Activated naive CD4-positive, alpha-beta T cell treated with anti-CD3 and anti-CD28 coated beads, Interleukin-2, amount 50 U/mL, for 24 hours (primary cell): ENCODE measurements at regions not wholly inside any gene's neighbourhood (a gene's known extent, or its start where the extent isn't known, plus 50 kb on each side); places are given as distances from the start of the nearest gene placed in this dataset.

Experiments
- H3K27ac Mint-ChIP-seq: one replicate; pipeline ENCODE4 v1.8.0; 2021; ENCODE audit warnings: mild to moderate bottlenecking, mixed read lengths
- H3K27me3 Mint-ChIP-seq: one replicate; pipeline ENCODE4 v1.8.0; 2021; ENCODE audit warnings: mixed read lengths
- H3K36me3 Mint-ChIP-seq: one replicate; pipeline ENCODE4 v1.8.0; 2021; ENCODE audit warnings: mixed read lengths
- H3K4me1 Mint-ChIP-seq: one replicate; pipeline ENCODE4 v1.8.0; 2021; ENCODE audit warnings: mixed read lengths
- H3K4me3 Mint-ChIP-seq: one replicate; pipeline ENCODE4 v1.8.0; 2021; ENCODE audit warnings: mild to moderate bottlenecking, mixed read lengths
- H3K9me3 Mint-ChIP-seq: one replicate; pipeline ENCODE4 v1.8.0; 2021; ENCODE audit warnings: mixed read lengths

- H3K36me3 Mint-ChIP-seq, result no peaks in the 10 kb centered on the region
- no peak overlapping the region for H3K27ac Mint-ChIP-seq
- no peak overlapping the region for H3K4me3 Mint-ChIP-seq
- no peaks in the 10 kb centered on the region for H3K27me3 Mint-ChIP-seq
- H3K9me3 Mint-ChIP-seq, result peaks cover 5% of the 10 kb centered on the region
- H3K4me1 Mint-ChIP-seq, result no peaks in the 10 kb centered on the region
Observed at GRCh38 chr4:175215208-175215607, 297.1 kb downstream of the ADAM29 start.

- Mint-ChIP-seq H3K36me3 (no peaks in the 10 kb centered on the region), H3K27ac (no peak overlapping the region), H3K27me3 (no peaks in the 10 kb centered on the region), H3K4me3 (no peak overlapping the region), H3K4me1 (no peaks in the 10 kb centered on the region), H3K9me3 (peaks cover 5% of the 10 kb centered on the region)
Observed at GRCh38 chr4:175215657-175216056, 297.5 kb downstream of the ADAM29 start.

- H3K27me3 Mint-ChIP-seq, result no peaks in the 10 kb centered on the region
- no peak overlapping the region for H3K27ac Mint-ChIP-seq
- no peak overlapping the region for H3K4me3 Mint-ChIP-seq
- no peaks in the 10 kb centered on the region for H3K4me1 Mint-ChIP-seq
- H3K9me3 Mint-ChIP-seq, result peaks cover 5% of the 10 kb centered on the region
- no peaks in the 10 kb centered on the region for H3K36me3 Mint-ChIP-seq
Observed at GRCh38 chr4:175229154-175229553, 311.0 kb downstream of the ADAM29 start.

- Mint-ChIP-seq H3K4me1 (no peaks in the 10 kb centered on the region), H3K9me3 (peaks cover 5% of the 10 kb centered on the region), H3K27me3 (no peaks in the 10 kb centered on the region), H3K4me3 (no peak overlapping the region), H3K27ac (no peak overlapping the region), H3K36me3 (no peaks in the 10 kb centered on the region)
Observed at GRCh38 chr4:175234162-175234561, 316.0 kb downstream of the ADAM29 start.

- Mint-ChIP-seq H3K27ac (no peak overlapping the region), H3K27me3 (no peaks in the 10 kb centered on the region), H3K4me3 (no peak overlapping the region), H3K9me3 (no peaks in the 10 kb centered on the region), H3K36me3 (no peaks in the 10 kb centered on the region), H3K4me1 (no peaks in the 10 kb centered on the region)
Observed at GRCh38 chr4:175238827-175239517, 320.8 kb downstream of the ADAM29 start.

GRCh38 chr4:175246941-175247340, 328.8 kb downstream of the ADAM29 start:
- Mint-ChIP-seq H3K9me3 (peaks cover 10% of the 10 kb centered on the region), H3K36me3 (no peaks in the 10 kb centered on the region), H3K4me3 (no peak overlapping the region), H3K27me3 (no peaks in the 10 kb centered on the region), H3K27ac (no peak overlapping the region), H3K4me1 (no peaks in the 10 kb centered on the region)

- H3K36me3 Mint-ChIP-seq, result no peaks in the 10 kb centered on the region
- H3K9me3 Mint-ChIP-seq, result no peaks in the 10 kb centered on the region
- no peaks in the 10 kb centered on the region for H3K4me1 Mint-ChIP-seq
- no peaks in the 10 kb centered on the region for H3K27me3 Mint-ChIP-seq
- no peak overlapping the region for H3K4me3 Mint-ChIP-seq
- H3K27ac Mint-ChIP-seq, result no peak overlapping the region
Observed at GRCh38 chr4:175252642-175253041, 334.5 kb downstream of the ADAM29 start.

GRCh38 chr4:175253184-175253902, 335.2 kb downstream of the ADAM29 start:
- no peak overlapping the region for H3K27ac Mint-ChIP-seq

GRCh38 chr4:175263537-175263936, 345.4 kb downstream of the ADAM29 start:
- no peak overlapping the region for H3K4me3 Mint-ChIP-seq
- no peaks in the 10 kb centered on the region for H3K36me3 Mint-ChIP-seq
- no peak overlapping the region for H3K27ac Mint-ChIP-seq
- H3K9me3 Mint-ChIP-seq, result no peaks in the 10 kb centered on the region
- H3K4me1 Mint-ChIP-seq, result no peaks in the 10 kb centered on the region
- H3K27me3 Mint-ChIP-seq, result no peaks in the 10 kb centered on the region

More at GRCh38 chr4:175253184-175253902, 335.2 kb downstream of the ADAM29 start:
- H3K4me3 Mint-ChIP-seq, result no peak overlapping the region
- no peaks in the 10 kb centered on the region for H3K9me3 Mint-ChIP-seq
- no peaks in the 10 kb centered on the region for H3K4me1 Mint-ChIP-seq
- H3K27me3 Mint-ChIP-seq, result no peaks in the 10 kb centered on the region
- no peaks in the 10 kb centered on the region for H3K36me3 Mint-ChIP-seq

GRCh38 chr4:175271010-175271630, 353.0 kb downstream of the ADAM29 start:
- Mint-ChIP-seq H3K27me3 (no peaks in the 10 kb centered on the region), H3K36me3 (no peaks in the 10 kb centered on the region), H3K9me3 (peaks cover 3% of the 10 kb centered on the region), H3K4me1 (no peaks in the 10 kb centered on the region), H3K4me3 (no peak overlapping the region), H3K27ac (no peak overlapping the region)

- peaks cover 3% of the 10 kb centered on the region for H3K9me3 Mint-ChIP-seq
- H3K27me3 Mint-ChIP-seq, result no peaks in the 10 kb centered on the region
- no peak overlapping the region for H3K27ac Mint-ChIP-seq
- no peak overlapping the region for H3K4me3 Mint-ChIP-seq
- no peaks in the 10 kb centered on the region for H3K4me1 Mint-ChIP-seq
- H3K36me3 Mint-ChIP-seq, result no peaks in the 10 kb centered on the region
Observed at GRCh38 chr4:175273995-175274753, 356.0 kb downstream of the ADAM29 start.

GRCh38 chr4:175277816-175278215, 359.7 kb downstream of the ADAM29 start:
- no peaks in the 10 kb centered on the region for H3K9me3 Mint-ChIP-seq
- no peaks in the 10 kb centered on the region for H3K27me3 Mint-ChIP-seq
- no peaks in the 10 kb centered on the region for H3K36me3 Mint-ChIP-seq

GRCh38 chr4:175280153-175280552, 362.0 kb downstream of the ADAM29 start:
- H3K4me3 Mint-ChIP-seq, result no peak overlapping the region
- H3K9me3 Mint-ChIP-seq, result peaks cover 6% of the 10 kb centered on the region
- no peaks in the 10 kb centered on the region for H3K27me3 Mint-ChIP-seq
- H3K4me1 Mint-ChIP-seq, result no peaks in the 10 kb centered on the region
- no peak overlapping the region for H3K27ac Mint-ChIP-seq
- H3K36me3 Mint-ChIP-seq, result no peaks in the 10 kb centered on the region

More at GRCh38 chr4:175277816-175278215, 359.7 kb downstream of the ADAM29 start:
- H3K27ac Mint-ChIP-seq, result no peak overlapping the region
- no peak overlapping the region for H3K4me3 Mint-ChIP-seq
- H3K4me1 Mint-ChIP-seq, result no peaks in the 10 kb centered on the region

GRCh38 chr4:175281894-175282293, 363.7 kb downstream of the ADAM29 start:
- Mint-ChIP-seq H3K9me3 (peaks cover 14% of the 10 kb centered on the region), H3K27me3 (no peaks in the 10 kb centered on the region), H3K36me3 (no peaks in the 10 kb centered on the region), H3K4me1 (no peaks in the 10 kb centered on the region), H3K4me3 (no peak overlapping the region), H3K27ac (no peak overlapping the region)

GRCh38 chr4:175282407-175282806, 364.2 kb downstream of the ADAM29 start:
- Mint-ChIP-seq H3K27me3 (no peaks in the 10 kb centered on the region), H3K27ac (no peak overlapping the region), H3K36me3 (no peaks in the 10 kb centered on the region), H3K4me1 (no peaks in the 10 kb centered on the region), H3K4me3 (no peak overlapping the region), H3K9me3 (peaks cover 14% of the 10 kb centered on the region)
